ENCODE measurements at regions not wholly inside any gene's neighbourhood (a gene's known extent, or its start where the extent isn't known, plus 50 kb on each side); places are given as distances from the start of the nearest gene placed in this dataset.
A peak's percentile ranks its signal among the peaks of the same experiment; 100 is the strongest.
"Not testable (repeated sequence)": the region's sequence is repeated elsewhere in the genome, so short reads cannot be mapped to it uniquely, and the experiment has no call there.

- TF ChIP-seq POLR2A (IDR thresholded peaks at IDR 0.05; ENCODE audit: low read depth, low read length) (no peak), PAX5 (IDR thresholded peaks at IDR 0.05; ENCODE audit: insufficient read depth, low read length, severe bottlenecking) (no peak), SPI1 (IDR thresholded peaks at IDR 0.05; ENCODE audit: low read depth, low read length) (no peak), TAF1 (IDR thresholded peaks at IDR 0.05; ENCODE audit: low read depth, low read length) (no peak), POU2F2 (IDR thresholded peaks at IDR 0.05; ENCODE audit: low read depth, low read length) (no peak), POLR2AphosphoS5 (IDR thresholded peaks at IDR 0.05; ENCODE audit: low read depth, low read length) (no peak)
- FAIRE-seq = no peak
- no peak for DNase-seq (ENCODE audit: insufficient read length, low spot score)
Measured at GRCh38 chr3:72505539-72506405, 342.5 kb downstream of the SHQ1 start.

- not testable (repeated sequence) for DNase-seq (ENCODE audit: insufficient read length, low spot score)
Measured at GRCh38 chr3:72497501-72497900, 350.7 kb downstream of the SHQ1 start.

DNA sequence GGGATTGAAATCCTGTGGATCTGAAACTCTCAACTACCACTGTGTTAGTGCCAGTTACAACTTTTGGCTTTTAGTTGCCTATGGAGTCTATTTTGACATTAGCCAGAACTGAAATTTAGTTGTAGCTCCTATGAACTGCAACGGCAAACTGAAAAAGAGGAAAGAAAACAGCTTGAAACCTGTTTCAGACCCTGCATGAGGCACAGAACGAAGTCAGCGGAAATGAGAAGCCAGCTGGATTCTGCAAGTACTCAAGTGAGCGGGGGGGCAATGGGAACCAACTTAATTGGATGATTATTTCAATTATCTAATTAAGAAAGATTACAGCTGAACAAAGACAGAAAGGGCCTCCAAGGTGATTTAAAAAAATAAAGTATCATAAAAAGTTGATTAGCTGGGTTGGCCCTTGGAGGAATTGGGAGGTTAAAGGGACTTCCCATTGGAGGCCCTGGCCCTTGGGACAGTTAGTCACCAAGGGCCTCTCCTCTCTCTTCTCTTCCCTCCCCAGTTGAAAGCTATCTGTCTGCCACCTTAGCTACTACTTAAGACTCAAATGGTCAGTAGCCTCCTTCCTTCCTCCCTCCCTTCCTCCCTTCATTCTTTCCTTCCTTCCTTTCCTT is 352.1 kb downstream of the SHQ1 start:
- DNase-seq (ENCODE audit: insufficient read length, low spot score) (peak; percentile 34), FAIRE-seq (peak; percentile 74)
- TF ChIP-seq POLR2A (IDR thresholded peaks at IDR 0.05; ENCODE audit: low read depth, low read length) (no peak), SPI1 (IDR thresholded peaks at IDR 0.05; ENCODE audit: low read depth, low read length) (peak; percentile 20; the same call in 1 of the 2 replicates)

More at GRCh38 chr3:72497501-72497900, 350.7 kb downstream of the SHQ1 start:
- FAIRE-seq = not testable (repeated sequence)

DNA sequence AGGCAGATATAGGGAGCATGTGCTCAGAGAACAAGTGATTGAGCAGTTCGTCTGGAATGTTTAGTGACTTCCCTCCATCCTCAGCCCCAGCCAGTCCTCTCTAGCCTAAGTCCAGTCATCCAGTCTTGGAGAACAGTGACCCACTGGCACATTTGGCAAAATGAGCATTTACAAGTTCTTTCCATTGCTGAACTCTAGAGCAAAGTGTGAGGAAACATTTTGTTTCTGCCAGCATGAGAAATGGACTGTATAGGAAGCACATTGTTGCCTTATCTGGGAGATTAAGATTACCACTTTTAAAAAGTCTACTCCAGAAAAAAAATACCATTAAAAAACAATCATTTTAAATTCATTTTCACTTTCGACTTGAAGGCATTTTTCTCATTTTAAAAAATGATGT is 353.6 kb downstream of the SHQ1 start:
- DNase-seq (ENCODE audit: insufficient read length, low spot score) = no peak
- no peak for TF ChIP-seq POU2F2 (IDR thresholded peaks at IDR 0.05; ENCODE audit: low read depth, low read length)
- TF ChIP-seq TAF1 (IDR thresholded peaks at IDR 0.05; ENCODE audit: low read depth, low read length) = no peak
- TF ChIP-seq POLR2A (IDR thresholded peaks at IDR 0.05; ENCODE audit: low read depth, low read length) = no peak
- no peak for TF ChIP-seq POLR2AphosphoS5 (IDR thresholded peaks at IDR 0.05; ENCODE audit: low read depth, low read length)
- FAIRE-seq = peak; percentile 35

DNA sequence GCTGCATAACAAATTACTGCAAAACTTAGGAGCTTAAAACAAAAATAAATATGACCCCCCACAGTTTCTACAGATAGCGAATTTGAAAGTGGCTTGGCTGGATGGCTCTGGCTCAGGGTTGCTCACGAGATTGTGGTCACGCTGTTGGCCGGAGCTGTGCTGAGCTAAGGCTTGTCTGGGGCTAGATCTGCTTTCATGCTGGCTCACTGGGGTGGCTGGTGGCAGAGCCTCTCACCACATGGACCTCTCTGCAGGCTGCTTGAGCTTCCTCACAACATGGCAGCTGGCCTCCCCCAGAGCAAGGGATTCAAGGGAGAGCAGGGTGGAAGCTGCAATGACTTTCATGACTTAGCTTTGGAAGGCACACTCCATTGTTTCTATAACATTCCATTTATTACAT is 354.1 kb downstream of the SHQ1 start:
- FAIRE-seq = no peak
- no peak for TF ChIP-seq POLR2A (IDR thresholded peaks at IDR 0.05; ENCODE audit: low read depth, low read length)
- TF ChIP-seq POLR2AphosphoS5 (IDR thresholded peaks at IDR 0.05; ENCODE audit: low read depth, low read length) = no peak
- no peak for TF ChIP-seq PAX5 (IDR thresholded peaks at IDR 0.05; ENCODE audit: insufficient read depth, low read length, severe bottlenecking)
- no peak for TF ChIP-seq SPI1 (IDR thresholded peaks at IDR 0.05; ENCODE audit: low read depth, low read length)
- no peak for TF ChIP-seq TAF1 (IDR thresholded peaks at IDR 0.05; ENCODE audit: low read depth, low read length)
- no peak for DNase-seq (ENCODE audit: insufficient read length, low spot score)

DNA sequence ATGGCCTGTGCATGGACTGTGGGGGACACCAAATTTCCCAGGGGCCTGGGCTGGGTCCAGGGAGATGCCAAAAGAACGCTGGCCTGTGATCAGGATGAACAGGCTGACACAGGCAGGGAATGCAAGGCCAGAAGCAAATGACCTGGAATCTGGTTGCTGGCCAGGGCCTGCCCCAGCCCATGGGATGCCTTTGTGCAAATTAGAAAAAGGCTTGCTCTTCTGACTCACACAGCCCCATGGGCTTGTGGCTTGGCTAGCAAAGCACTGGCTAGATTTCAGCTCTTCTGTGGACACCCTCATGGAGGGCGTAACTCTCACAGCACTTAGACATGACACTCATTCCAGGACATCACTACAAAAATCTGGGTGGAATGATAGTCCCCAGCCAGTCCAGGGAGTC is 356.0 kb downstream of the SHQ1 start:
- TF ChIP-seq POU2F2 (IDR thresholded peaks at IDR 0.05; ENCODE audit: low read depth, low read length) (no peak), PAX5 (IDR thresholded peaks at IDR 0.05; ENCODE audit: insufficient read depth, low read length, severe bottlenecking) (no peak), SPI1 (IDR thresholded peaks at IDR 0.05; ENCODE audit: low read depth, low read length) (no peak), POLR2AphosphoS5 (IDR thresholded peaks at IDR 0.05; ENCODE audit: low read depth, low read length) (no peak), TAF1 (IDR thresholded peaks at IDR 0.05; ENCODE audit: low read depth, low read length) (no peak), POLR2A (IDR thresholded peaks at IDR 0.05; ENCODE audit: low read depth, low read length) (no peak)
- FAIRE-seq (no peak), DNase-seq (ENCODE audit: insufficient read length, low spot score) (no peak)

- DNase-seq (ENCODE audit: insufficient read length, low spot score) = no peak
- peak; percentile 51 for FAIRE-seq
- TF ChIP-seq POLR2A (IDR thresholded peaks at IDR 0.05; ENCODE audit: low read depth, low read length) = no peak
- TF ChIP-seq POLR2AphosphoS5 (IDR thresholded peaks at IDR 0.05; ENCODE audit: low read depth, low read length) = no peak
- no peak for TF ChIP-seq PAX5 (IDR thresholded peaks at IDR 0.05; ENCODE audit: insufficient read depth, low read length, severe bottlenecking)
- peak; percentile 68; the same call in 1 of the 2 replicates for TF ChIP-seq POU2F2 (IDR thresholded peaks at IDR 0.05; ENCODE audit: low read depth, low read length)
- TF ChIP-seq TAF1 (IDR thresholded peaks at IDR 0.05; ENCODE audit: low read depth, low read length) = no peak
- TF ChIP-seq SPI1 (IDR thresholded peaks at IDR 0.05; ENCODE audit: low read depth, low read length) = no peak
Measured at GRCh38 chr3:72490688-72491435, 357.4 kb downstream of the SHQ1 start.

- TF ChIP-seq POU2F2 (IDR thresholded peaks at IDR 0.05; ENCODE audit: low read depth, low read length) (no peak), POLR2A (IDR thresholded peaks at IDR 0.05; ENCODE audit: low read depth, low read length) (no peak), SPI1 (IDR thresholded peaks at IDR 0.05; ENCODE audit: low read depth, low read length) (no peak)
- DNase-seq (ENCODE audit: insufficient read length, low spot score) (no peak), FAIRE-seq (no peak)
Measured at GRCh38 chr3:72489901-72490300, 358.3 kb downstream of the SHQ1 start.

GRCh38 chr3:72488738-72489035 is 359.6 kb downstream of the SHQ1 start:
- FAIRE-seq (no peak), DNase-seq (ENCODE audit: insufficient read length, low spot score) (no peak)
- TF ChIP-seq POLR2A (IDR thresholded peaks at IDR 0.05; ENCODE audit: low read depth, low read length) (no peak), POLR2AphosphoS5 (IDR thresholded peaks at IDR 0.05; ENCODE audit: low read depth, low read length) (no peak), SPI1 (IDR thresholded peaks at IDR 0.05; ENCODE audit: low read depth, low read length) (no peak), PAX5 (IDR thresholded peaks at IDR 0.05; ENCODE audit: insufficient read depth, low read length, severe bottlenecking) (no peak), TAF1 (IDR thresholded peaks at IDR 0.05; ENCODE audit: low read depth, low read length) (no peak), POU2F2 (IDR thresholded peaks at IDR 0.05; ENCODE audit: low read depth, low read length) (no peak)

All from GM12891 (cell line).